ENCODE measurements at regions not wholly inside any gene's neighbourhood (a gene's known extent, or its start where the extent isn't known, plus 50 kb on each side); places are given as distances from the start of the nearest gene placed in this dataset.

DNA sequence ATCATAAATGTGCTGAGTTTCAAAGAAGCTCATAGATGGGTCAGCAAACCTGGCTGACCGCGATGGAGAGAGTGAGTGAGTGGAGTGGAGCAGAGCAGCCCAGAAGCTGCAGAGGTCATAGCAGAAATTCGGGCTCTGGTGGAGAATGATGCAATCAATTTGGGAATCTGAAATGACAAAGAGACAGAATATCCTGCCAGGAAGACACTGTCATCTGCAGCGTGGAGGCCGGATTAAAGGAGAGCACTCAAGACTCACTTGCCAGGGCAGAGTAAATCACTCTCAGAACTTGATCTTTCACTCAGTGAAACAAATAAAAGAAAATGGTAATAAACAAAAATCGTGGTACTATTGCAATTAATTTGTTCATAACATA lies 109.6 kb upstream of the RREB1 start (continued):
- TF ChIP-seq XRCC3 (IDR thresholded peaks at IDR 0.05) (no peak), ZSCAN29 (IDR thresholded peaks at IDR 0.05) (no peak), ZNF75A (CRISPR knock-in tag; IDR thresholded peaks at IDR 0.05) (no peak), RERE (CRISPR knock-in tag; IDR thresholded peaks at IDR 0.05; ENCODE audit: borderline replicate concordance) (no peak), TCF7 (IDR thresholded peaks at IDR 0.05; ENCODE audit: borderline replicate concordance) (no peak), FOS (IDR thresholded peaks at IDR 0.05; ENCODE audit: extremely low read depth, insufficient read length) (no peak), ZNF561 (CRISPR knock-in tag; conservative IDR thresholded peaks at IDR 0.05) (no peak), MAFF (IDR thresholded peaks at IDR 0.05; ENCODE audit: low read length) (no peak), ZNF24 (IDR thresholded peaks at IDR 0.05) (no peak), NBN (IDR thresholded peaks at IDR 0.05; ENCODE audit: low read depth) (no peak), TEAD1 (CRISPR knock-in tag; IDR thresholded peaks at IDR 0.05) (no peak), THRAP3 (IDR thresholded peaks at IDR 0.05; ENCODE audit: borderline replicate concordance) (no peak), SPI1 (IDR thresholded peaks at IDR 0.05; ENCODE audit: borderline replicate concordance, low read depth, low read length) (no peak), SOX6 (IDR thresholded peaks at IDR 0.05) (0 out of 2 replicates have a peak, but pooled peaks have one; percentile 30), ZNF639 (CRISPR knock-in tag; conservative IDR thresholded peaks at IDR 0.05 in 1 of 2, IDR thresholded peaks at IDR 0.05 in 1 of 2) (no peak), PTBP1 (IDR thresholded peaks at IDR 0.05; ENCODE audit: low read depth, low read length) (no peak)
- TF ChIP-seq, protein P1, sequence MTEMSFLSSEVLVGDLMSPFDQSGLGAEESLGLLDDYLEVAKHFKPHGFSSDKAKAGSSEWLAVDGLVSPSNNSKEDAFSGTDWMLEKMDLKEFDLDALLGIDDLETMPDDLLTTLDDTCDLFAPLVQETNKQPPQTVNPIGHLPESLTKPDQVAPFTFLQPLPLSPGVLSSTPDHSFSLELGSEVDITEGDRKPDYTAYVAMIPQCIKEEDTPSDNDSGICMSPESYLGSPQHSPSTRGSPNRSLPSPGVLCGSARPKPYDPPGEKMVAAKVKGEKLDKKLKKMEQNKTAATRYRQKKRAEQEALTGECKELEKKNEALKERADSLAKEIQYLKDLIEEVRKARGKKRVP (CRISPR knock-in tag; IDR thresholded peaks at IDR 0.05): peak; percentile 82
- TF ChIP-seq, protein P2, sequence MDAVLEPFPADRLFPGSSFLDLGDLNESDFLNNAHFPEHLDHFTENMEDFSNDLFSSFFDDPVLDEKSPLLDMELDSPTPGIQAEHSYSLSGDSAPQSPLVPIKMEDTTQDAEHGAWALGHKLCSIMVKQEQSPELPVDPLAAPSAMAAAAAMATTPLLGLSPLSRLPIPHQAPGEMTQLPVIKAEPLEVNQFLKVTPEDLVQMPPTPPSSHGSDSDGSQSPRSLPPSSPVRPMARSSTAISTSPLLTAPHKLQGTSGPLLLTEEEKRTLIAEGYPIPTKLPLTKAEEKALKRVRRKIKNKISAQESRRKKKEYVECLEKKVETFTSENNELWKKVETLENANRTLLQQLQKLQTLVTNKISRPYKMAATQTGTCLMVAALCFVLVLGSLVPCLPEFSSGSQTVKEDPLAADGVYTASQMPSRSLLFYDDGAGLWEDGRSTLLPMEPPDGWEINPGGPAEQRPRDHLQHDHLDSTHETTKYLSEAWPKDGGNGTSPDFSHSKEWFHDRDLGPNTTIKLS (IDR thresholded peaks at IDR 0.05; ENCODE audit: borderline replicate concordance, low read depth): no peak
- TF ChIP-seq, protein P3, sequence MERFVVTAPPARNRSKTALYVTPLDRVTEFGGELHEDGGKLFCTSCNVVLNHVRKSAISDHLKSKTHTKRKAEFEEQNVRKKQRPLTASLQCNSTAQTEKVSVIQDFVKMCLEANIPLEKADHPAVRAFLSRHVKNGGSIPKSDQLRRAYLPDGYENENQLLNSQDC (CRISPR knock-in tag; IDR thresholded peaks at IDR 0.05): no peak
- TF ChIP-seq, protein P4, sequence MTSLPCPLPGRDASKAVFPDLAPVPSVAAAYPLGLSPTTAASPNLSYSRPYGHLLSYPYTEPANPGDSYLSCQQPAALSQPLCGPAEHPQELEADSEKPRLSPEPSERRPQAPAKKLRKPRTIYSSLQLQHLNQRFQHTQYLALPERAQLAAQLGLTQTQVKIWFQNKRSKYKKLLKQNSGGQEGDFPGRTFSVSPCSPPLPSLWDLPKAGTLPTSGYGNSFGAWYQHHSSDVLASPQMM (CRISPR knock-in tag; IDR thresholded peaks at IDR 0.05): no peak

All from K562 (cell line).